ENCODE measurements at regions not wholly inside any gene's neighbourhood (a gene's known extent, or its start where the extent isn't known, plus 50 kb on each side); places are given as distances from the start of the nearest gene placed in this dataset.

- DNase-seq (ENCODE audit: low read depth in 3 of 3), result no peak
These were observed 774.1 kb downstream of the BRD1 start for GRCh38 chr22:49053578-49053977.

DNA sequence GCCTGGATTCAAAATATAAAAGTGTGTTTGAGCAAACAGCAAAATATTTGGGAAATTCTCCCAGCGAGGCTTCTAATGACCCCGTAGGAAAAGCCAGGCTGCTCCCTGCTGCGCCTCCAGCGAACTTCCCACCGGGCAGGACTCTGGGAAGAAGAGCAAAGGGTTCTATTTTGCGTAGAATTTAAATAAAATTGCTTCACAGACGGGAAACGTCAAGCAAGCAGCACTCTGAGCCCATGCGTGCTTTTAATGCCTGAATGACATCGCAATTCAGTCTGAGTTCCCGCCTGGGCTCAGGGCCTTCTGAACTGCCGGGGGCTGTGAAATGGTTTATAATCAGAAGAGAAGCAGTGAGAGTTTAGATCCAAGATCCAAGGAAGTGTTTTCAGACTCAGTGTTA lies 775.1 kb downstream of the BRD1 start:
- no peak for DNase-seq (ENCODE audit: low read depth in 3 of 3)

GRCh38 chr22:49052023-49052538 lies 775.6 kb downstream of the BRD1 start:
- DNase-seq (ENCODE audit: low read depth in 3 of 3), result peak in 2 of 3 donors; percentile 3 to 47

DNA sequence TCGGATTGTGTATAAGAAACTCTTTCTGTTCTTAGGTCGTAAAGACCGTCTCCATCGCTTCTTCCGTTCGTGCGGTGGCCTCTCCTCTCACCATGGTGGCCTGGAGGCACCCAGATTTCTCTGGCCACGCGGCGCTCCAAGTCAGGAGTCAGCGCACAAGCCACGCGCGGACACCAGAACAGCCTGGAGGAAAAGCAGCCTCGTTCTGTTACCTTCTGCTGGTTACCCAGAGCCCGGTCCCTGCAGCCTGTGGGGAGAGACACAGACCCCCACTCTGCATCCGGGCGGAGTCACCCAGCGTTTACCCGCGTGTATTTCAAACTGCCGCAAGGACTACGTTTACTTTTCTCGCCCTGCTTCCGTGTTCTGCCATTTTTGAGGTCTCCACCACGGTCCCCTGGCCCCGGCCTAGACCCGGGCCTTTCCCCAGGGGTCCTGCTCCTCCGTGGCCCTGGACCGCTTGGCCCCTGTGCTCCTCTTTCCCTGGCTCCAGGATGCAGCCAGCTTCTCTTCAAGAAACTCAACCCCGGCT lies 776.1 kb downstream of the BRD1 start:
- DNase-seq (ENCODE audit: low read depth in 3 of 3), result no peak

- no peak for DNase-seq (ENCODE audit: low read depth in 3 of 3)
These were observed 778.0 kb downstream of the BRD1 start for GRCh38 chr22:49049691-49050090.

DNA sequence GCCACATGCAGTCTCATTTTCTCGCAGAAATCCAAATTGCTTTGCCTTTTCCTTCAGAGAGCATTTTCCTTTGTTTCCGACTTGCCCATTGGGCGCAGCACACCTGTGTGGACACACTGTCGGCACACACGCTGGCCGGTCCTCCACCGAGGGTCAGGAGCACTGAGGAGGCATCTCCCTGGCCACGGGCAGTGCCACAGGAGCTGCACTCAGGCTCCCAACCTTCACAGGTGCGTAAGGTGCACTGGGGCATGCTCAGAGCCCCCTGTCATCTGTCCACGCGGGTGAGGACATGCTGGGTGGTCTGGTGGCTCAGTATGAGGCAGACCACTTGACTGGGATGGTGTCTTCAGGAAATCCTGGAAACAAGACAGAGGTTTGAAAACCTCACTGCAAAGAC lies 779.1 kb downstream of the BRD1 start:
- no peak for DNase-seq (ENCODE audit: low read depth in 3 of 3)

GRCh38 chr22:49047447-49047846 lies 780.2 kb downstream of the BRD1 start:
- no peak for DNase-seq (ENCODE audit: low read depth in 3 of 3)

GRCh38 chr22:49046546-49047361 lies 780.9 kb downstream of the BRD1 start:
- DNase-seq (ENCODE audit: low read depth in 3 of 3), result peak in 2 of 3 donors; percentile 12 to 18

DNA sequence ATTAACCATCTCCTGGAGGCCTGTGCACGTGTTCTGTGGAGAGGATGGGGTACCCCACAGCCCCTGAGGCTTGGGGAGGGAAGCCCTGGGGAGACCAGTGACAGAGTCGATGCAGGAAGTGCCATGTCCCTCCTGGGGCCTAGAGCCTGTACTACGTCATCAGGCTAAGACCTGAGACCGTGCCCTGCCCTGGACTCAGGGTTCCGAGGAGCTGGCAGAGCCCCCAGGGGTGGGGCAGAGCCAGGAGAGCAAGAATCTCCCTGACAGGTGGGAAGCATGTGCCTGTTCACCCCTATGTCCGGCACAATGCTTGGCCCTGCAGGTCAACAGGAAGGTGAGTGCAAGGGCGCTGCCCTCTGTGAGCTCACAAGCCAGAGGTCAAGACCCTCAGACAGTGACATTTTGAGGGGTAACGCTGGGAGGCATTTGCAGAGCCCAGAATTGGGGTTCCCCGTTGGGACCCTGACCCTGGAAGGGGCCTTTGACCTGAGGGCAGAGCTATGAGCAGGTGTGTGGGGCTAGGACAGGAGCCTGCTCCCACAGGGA lies 781.6 kb downstream of the BRD1 start:
- no peak for DNase-seq (ENCODE audit: low read depth in 3 of 3)

DNA sequence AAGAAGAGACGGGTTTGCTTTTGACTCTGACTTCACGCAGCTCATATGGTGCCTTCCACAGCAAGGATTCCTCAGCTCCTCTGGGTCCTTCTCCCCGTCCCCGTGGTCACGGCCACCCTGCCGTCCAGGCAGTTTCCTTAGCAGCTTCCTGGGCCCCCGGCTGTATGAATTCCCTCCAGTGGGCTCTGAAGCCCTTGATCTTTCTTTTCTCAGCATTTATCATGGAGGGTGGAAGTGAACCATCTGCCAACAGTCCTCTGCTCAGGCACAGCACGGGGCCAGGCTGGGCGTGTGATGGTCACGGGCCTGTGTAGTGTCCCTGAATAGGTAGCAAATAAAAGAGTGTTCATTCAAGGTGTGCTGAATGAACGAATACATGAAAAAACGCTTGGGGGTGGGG lies 782.4 kb downstream of the BRD1 start:
- DNase-seq (ENCODE audit: low read depth in 3 of 3), result no peak

- DNase-seq (ENCODE audit: low read depth in 3 of 3), result no peak
These were observed 782.9 kb downstream of the BRD1 start for GRCh38 chr22:49044776-49045175.

- no peak for DNase-seq (ENCODE audit: low read depth in 3 of 3)
These were observed 783.6 kb downstream of the BRD1 start for GRCh38 chr22:49044091-49044490.

- no peak for DNase-seq (ENCODE audit: low read depth in 3 of 3)
These were observed 784.5 kb downstream of the BRD1 start for GRCh38 chr22:49042877-49043859.

DNA sequence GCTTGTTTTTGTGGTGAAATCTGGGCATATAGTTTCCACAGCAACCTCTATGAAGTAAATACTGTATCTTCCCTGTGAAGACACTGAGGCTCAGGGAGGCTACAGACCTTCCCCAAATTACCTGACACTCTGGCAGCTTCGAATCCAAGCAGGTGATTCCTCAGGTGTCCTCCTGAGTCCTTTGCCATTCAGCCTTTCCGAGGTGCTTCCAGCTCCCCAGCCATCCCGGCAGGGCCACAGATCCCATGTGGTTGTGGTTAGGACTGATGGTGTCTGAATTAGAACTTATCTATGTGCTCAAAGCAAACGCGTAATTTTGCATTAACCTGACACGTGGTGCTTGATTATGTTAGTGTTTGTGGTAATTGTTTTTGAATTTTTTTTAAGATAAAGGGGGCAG lies 785.6 kb downstream of the BRD1 start:
- DNase-seq (ENCODE audit: low read depth in 3 of 3), result no peak

DNA sequence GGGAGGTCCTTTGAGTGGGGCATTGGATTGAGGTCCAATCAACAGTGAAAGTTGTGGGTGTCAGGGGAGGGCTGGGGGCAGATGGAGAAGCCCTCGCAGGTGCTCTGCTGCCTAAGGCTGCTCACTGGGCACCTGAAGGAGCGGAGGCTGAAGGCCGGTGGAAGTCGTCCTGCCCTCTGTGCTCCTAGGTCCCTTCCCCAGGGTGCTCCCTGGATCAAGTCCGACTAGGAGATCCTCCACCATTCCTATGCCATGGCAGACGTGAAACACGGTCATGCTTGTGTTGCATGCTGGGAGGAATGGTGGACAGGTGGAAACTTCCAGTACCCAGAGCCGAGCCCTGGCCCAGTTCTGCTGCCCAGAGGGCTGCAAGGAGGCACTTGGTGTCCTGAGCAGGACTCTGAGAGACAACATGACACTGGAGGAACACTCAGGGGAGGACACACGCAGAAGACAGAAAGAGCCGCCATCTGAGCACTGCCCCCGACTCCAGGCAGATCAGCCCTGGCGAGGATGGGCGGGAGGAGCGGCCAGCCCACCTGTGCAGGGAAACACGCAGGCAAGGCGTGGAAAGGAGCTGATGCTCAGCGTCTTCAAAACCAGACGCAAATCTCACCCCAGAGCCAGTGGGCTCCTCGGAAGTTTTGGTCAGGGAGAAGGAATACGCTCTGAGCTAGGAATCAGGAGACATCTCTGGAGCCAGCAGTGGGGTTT lies 786.8 kb downstream of the BRD1 start:
- DNase-seq (ENCODE audit: low read depth in 3 of 3), result no peak

DNA sequence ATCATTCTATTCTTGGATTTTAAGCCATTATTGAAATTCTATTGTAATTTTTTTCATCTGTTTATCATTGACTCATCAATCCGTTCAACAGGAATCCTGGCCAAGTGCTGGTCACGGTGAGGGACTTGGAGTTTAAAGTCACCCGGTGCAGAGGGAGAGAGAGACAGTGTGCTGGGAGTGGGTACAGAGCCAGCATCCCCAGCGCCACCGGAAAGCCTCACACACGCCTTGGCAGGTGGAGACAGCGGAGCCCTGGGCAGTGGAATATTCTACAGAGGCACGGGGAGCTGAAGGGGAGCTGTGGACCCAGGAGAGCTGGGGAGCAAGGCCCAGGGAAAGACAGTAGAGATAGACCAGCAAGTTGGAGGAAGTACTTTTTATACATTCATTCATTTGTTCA lies 787.6 kb downstream of the BRD1 start:
- DNase-seq (ENCODE audit: low read depth in 3 of 3), result no peak

DNA sequence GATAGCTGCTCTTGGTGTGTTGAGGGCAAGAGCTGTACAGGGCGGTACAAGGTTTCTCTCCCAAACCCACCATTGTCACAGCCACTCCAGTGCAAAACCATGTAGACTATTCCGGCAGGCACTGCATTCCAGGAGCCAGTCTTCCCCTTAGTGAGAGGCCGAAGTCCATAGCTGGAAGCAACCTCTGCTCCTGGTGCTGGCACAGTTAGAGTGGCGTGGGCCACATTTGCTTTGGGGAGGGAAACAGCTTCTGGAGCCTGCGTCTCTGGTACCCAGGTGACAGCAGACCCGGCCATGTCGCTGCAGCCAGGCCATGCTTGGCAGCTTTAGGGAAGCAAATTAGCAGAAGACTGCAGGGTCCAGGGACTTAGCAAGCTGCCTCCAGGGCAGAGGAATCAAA lies 788.0 kb downstream of the BRD1 start:
- no peak for DNase-seq (ENCODE audit: low read depth in 3 of 3)

DNA sequence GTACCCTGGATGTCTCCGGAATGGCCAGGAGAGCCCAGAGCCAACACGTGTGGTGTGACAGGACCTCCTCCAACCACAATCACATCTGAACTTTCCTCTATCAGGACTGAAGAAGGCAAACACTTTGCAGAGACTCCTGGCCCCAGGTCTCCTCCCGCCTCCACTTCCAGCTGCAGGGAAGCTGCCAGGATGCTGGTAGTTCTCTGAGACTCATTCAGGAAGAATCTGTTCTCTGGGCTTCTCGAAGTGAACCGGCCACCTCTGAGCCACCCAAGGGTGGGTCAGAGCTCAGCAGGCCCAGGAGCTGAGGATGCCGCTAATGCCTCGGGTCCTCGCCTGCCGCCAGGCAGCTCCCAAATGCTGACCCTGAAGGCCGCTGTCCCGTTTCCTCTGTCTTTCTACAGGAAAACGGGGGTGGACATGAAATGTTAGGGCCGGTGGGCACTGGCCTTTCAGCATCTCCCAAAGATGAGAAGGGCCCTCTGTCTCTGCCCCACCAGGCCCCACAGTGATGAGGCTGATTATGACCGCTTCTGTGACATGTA lies 789.9 kb downstream of the BRD1 start:
- no peak for DNase-seq (ENCODE audit: low read depth in 3 of 3)

- DNase-seq (ENCODE audit: low read depth in 3 of 3), result no peak
These were observed 791.2 kb downstream of the BRD1 start for GRCh38 chr22:49036513-49036912.

DNA sequence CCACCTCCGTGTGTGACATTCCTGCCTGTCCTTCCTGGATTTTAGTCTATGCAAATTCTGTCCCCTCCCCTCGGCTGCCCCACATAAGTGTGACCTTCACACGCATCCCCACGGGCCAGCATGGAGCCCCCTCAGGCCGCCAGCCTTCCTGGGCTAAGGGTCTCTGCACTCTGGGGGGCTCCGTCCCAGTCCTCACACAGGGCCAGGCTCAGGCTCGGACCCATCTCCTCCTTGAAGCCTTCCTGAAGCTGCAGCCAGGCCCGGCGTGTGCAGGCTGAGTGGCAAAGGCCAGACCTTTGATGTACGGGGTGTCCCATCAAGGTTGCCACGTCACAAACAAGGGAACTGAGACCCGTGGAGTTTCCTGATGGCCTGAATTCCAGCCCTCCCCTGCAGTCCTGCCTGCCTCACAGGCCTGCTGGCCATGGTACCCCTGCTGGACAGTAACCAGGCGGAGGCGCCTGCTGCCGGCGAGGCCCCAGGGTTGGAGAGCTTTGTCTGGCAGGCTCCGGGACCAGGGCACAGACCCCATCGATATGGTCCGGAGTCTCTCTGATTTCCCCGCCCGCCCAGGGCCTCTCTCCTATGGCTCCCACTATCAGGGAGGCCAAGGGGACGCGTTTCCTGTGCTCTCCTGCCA lies 791.7 kb downstream of the BRD1 start:
- no peak for DNase-seq (ENCODE audit: low read depth in 3 of 3)

Data from stimulated activated CD4-positive, alpha-beta T cell treated with anti-CD3 and anti-CD28 coated beads, TNF-alpha, amount 100 ng/mL, for 48 hours (primary cell).